Kidney tubule cell (primary cell): ENCODE measurements at regions not wholly inside any gene's neighbourhood (a gene's known extent, or its start where the extent isn't known, plus 50 kb on each side); places are given as distances from the start of the nearest gene placed in this dataset.
A peak's percentile ranks its signal among the peaks of the same experiment; 100 is the strongest.

Experiments
- DNase-seq: peaks from one replicate; pipeline ENCODE4 v3.0.0-alpha.2; 2018; ENCODE audit warnings: low spot score

DNA sequence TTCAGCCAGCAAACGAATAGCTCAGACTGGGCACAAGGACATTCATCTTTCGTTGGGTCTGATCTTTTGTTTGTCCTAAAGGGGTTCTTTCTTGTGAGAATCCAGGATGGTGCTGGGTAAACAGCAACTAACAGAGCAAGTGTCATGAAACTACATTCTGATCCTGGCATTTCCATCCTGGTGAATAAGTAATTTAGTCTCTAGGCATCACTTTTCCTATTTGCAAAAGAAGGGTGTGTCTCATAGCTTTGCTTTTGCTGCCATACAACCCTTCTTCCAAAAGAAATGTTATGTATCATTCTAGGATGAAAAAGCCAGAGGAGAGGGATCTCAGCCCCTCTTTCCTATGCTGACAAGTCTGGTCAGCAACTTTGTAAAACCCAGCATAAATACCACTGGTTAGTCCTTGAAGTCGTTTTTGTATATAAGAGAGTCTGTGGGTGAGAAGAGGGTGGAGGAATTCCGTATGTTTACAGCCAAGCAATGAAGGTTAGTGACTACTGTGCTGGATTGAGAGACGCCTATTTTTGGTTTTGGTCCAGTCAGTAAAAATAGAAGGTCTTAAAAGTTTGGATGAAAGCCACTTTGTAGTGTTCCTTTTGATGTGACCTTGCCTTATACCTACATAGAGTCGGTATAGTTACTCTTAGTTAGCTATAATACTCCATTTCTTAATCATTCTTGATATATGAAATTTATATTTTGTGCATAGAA lies 88.4 kb upstream of the SLC25A13 start:
- DNase-seq: no peak

DNA sequence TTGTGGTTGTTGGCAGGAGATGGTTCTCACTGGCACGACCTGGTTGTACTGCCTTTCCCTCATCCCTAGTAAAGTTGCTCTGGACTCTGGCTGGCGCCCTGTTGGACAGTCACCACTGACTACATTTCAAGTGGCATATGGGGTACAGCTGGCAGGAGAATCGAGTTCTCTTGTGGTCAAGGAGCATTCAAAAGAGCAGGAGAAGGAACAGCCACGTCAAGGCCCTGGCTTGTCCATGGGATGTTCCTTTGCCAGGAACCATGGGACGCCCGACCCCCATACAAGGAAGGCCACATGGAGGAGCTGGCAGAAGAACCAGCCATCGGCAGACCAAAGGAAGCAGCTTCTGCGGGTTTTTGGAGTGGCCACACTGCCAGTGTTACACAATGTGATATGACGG lies 87.0 kb upstream of the SLC25A13 start:
- no peak for DNase-seq

- peak; percentile 88 for DNase-seq
These were observed 85.5 kb upstream of the SLC25A13 start for GRCh38 chr7:96407427-96407826.

GRCh38 chr7:96402913-96403312 lies 81.0 kb upstream of the SLC25A13 start:
- no peak for DNase-seq

GRCh38 chr7:96401200-96401599 lies 79.3 kb upstream of the SLC25A13 start:
- DNase-seq: no peak

- peak; percentile 66 for DNase-seq
These were observed 78.6 kb upstream of the SLC25A13 start for GRCh38 chr7:96400518-96400917.

DNA sequence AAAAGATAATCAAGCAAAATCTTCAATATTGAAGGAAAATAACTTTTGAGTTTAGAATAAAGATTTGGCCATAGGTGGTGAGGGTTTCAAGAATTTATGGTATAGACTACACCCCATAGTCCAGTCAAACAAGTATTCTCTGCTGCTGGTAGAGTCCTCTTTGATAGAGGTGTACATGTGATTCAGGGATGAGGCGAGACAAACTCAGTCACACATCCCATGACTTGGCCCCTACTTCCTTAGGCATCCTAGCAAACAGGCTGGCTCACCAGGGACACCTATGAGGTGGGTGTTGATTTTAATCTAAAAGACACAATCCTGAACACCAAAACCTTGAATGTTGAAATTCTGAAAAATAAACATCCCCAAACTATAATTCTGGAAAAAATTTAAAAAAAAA lies 78.1 kb upstream of the SLC25A13 start:
- peak; percentile 26 for DNase-seq

- DNase-seq: peak; percentile 67
These were observed 76.2 kb upstream of the SLC25A13 start for GRCh38 chr7:96397936-96398598.

- DNase-seq: peak; percentile 90
These were observed 66.9 kb upstream of the SLC25A13 start for GRCh38 chr7:96388620-96389383.

GRCh38 chr7:96388166-96388565 lies 66.3 kb upstream of the SLC25A13 start:
- DNase-seq: peak; percentile 80

- DNase-seq: no peak
These were observed 58.2 kb upstream of the SLC25A13 start for GRCh38 chr7:96380111-96380512.

GRCh38 chr7:96377399-96377798 lies 55.5 kb upstream of the SLC25A13 start:
- DNase-seq: no peak
